ENCODE measurements at regions not wholly inside any gene's neighbourhood (a gene's known extent, or its start where the extent isn't known, plus 50 kb on each side); places are given as distances from the start of the nearest gene placed in this dataset.

GRCh38 chr5:3825531-3826451 lies 230.2 kb downstream of the IRX1 start:
- ATAC-seq, result no peak

More at GRCh38 chr5:3825531-3826451, 230.2 kb downstream of the IRX1 start:
- Histone ChIP-seq H3K9me2 (ENCODE audit: insufficient read depth) (0 out of 2 replicates have a peak, but pooled peaks cover 5% of the 10 kb centered on the region), H3F3A (replicated peaks; ENCODE audit: low read depth) (no peaks in the 10 kb centered on the region), H3K4me3 (no peak overlapping the region), H3K27me3 (ENCODE audit: insufficient read depth) (no peaks in the 10 kb centered on the region), H4K20me1 (replicated peaks; ENCODE audit: insufficient read depth) (no peaks in the 10 kb centered on the region), H3K4me1 (ENCODE audit: insufficient read depth) (no peaks in the 10 kb centered on the region), H3K79me2 (replicated peaks; ENCODE audit: insufficient read depth) (no peaks in the 10 kb centered on the region), H3K36me3 (ENCODE audit: insufficient read depth) (no peaks in the 10 kb centered on the region), H3K4me2 (no peak overlapping the region), H3K27ac (ENCODE audit: low read depth) (no peak overlapping the region), H2AFZ (peak overlapping the region; percentile 48; the same call in 1 of the 2 replicates)
- Mint-ChIP-seq H3K36me3 (ENCODE audit: low read depth) (no peaks in the 10 kb centered on the region), H3K27me3 (ENCODE audit: insufficient read depth, low read depth, poor library complexity) (no peaks in the 10 kb centered on the region), H3K27ac (no peak overlapping the region), H3K4me1 (peaks cover 5% of the 10 kb centered on the region), H3K4me3 (no peak overlapping the region), H3K9me3 (peaks cover 3% of the 10 kb centered on the region; the same call in 1 of the 3 replicates)
- DNase-seq (ENCODE audit: low spot score), result no peak
- TF ChIP-seq EZH2phosphoT487 (IDR thresholded peaks at IDR 0.05; ENCODE audit: unreplicated experiment) (no peak), STAT1 (IDR thresholded peaks at IDR 0.05; ENCODE audit: unreplicated experiment) (no peak), POLR2AphosphoS5 (IDR thresholded peaks at IDR 0.05; ENCODE audit: low read depth) (no peak), EZH2 (IDR thresholded peaks at IDR 0.05; ENCODE audit: low read depth, unreplicated experiment) (no peak), REST (IDR thresholded peaks at IDR 0.05; ENCODE audit: unreplicated experiment) (no peak), ZNF462 (CRISPR knock-in tag; IDR thresholded peaks at IDR 0.05) (no peak), JUNB (IDR thresholded peaks at IDR 0.05; ENCODE audit: unreplicated experiment) (no peak), ZNF114 (CRISPR knock-in tag; IDR thresholded peaks at IDR 0.05) (no peak), CREB1 (CRISPR knock-in tag; IDR thresholded peaks at IDR 0.05; ENCODE audit: low read depth) (no peak), NANOG (IDR thresholded peaks at IDR 0.05; ENCODE audit: borderline replicate concordance) (no peak), ZNF331 (CRISPR knock-in tag; IDR thresholded peaks at IDR 0.05; ENCODE audit: low read depth) (no peak)
- TF ChIP-seq, protein P1, sequence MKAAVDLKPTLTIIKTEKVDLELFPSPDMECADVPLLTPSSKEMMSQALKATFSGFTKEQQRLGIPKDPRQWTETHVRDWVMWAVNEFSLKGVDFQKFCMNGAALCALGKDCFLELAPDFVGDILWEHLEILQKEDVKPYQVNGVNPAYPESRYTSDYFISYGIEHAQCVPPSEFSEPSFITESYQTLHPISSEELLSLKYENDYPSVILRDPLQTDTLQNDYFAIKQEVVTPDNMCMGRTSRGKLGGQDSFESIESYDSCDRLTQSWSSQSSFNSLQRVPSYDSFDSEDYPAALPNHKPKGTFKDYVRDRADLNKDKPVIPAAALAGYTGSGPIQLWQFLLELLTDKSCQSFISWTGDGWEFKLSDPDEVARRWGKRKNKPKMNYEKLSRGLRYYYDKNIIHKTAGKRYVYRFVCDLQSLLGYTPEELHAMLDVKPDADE (IDR thresholded peaks at IDR 0.05), result no peak
- TF ChIP-seq, protein P2, sequence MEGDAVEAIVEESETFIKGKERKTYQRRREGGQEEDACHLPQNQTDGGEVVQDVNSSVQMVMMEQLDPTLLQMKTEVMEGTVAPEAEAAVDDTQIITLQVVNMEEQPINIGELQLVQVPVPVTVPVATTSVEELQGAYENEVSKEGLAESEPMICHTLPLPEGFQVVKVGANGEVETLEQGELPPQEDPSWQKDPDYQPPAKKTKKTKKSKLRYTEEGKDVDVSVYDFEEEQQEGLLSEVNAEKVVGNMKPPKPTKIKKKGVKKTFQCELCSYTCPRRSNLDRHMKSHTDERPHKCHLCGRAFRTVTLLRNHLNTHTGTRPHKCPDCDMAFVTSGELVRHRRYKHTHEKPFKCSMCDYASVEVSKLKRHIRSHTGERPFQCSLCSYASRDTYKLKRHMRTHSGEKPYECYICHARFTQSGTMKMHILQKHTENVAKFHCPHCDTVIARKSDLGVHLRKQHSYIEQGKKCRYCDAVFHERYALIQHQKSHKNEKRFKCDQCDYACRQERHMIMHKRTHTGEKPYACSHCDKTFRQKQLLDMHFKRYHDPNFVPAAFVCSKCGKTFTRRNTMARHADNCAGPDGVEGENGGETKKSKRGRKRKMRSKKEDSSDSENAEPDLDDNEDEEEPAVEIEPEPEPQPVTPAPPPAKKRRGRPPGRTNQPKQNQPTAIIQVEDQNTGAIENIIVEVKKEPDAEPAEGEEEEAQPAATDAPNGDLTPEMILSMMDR (conservative IDR thresholded peaks at IDR 0.05; ENCODE audit: low read depth in 2 of 2), result no peak

All from GM23338 (cell line).